ENCODE measurements at regions not wholly inside any gene's neighbourhood (a gene's known extent, or its start where the extent isn't known, plus 50 kb on each side); places are given as distances from the start of the nearest gene placed in this dataset.

DNA sequence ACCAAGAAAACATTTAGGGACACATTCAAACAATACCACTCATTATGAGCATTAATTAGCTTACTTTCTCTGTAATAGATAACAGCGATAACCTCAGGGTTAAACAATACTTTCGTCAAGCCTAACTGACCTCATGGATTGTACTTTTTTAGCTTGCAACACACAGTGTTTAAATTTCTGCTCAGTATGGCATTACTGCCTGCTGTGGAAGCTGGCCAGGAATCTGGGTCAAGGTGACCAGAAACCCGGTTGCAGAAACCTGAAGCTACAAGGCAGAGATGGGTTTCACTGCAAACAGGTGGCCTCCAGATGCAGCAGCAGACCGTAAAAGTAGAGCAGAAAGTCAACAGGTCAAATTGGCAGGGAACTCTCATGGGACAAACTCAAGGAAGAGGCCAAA lies 123.8 kb upstream of the FHL2 start:
- TF ChIP-seq, protein P1, sequence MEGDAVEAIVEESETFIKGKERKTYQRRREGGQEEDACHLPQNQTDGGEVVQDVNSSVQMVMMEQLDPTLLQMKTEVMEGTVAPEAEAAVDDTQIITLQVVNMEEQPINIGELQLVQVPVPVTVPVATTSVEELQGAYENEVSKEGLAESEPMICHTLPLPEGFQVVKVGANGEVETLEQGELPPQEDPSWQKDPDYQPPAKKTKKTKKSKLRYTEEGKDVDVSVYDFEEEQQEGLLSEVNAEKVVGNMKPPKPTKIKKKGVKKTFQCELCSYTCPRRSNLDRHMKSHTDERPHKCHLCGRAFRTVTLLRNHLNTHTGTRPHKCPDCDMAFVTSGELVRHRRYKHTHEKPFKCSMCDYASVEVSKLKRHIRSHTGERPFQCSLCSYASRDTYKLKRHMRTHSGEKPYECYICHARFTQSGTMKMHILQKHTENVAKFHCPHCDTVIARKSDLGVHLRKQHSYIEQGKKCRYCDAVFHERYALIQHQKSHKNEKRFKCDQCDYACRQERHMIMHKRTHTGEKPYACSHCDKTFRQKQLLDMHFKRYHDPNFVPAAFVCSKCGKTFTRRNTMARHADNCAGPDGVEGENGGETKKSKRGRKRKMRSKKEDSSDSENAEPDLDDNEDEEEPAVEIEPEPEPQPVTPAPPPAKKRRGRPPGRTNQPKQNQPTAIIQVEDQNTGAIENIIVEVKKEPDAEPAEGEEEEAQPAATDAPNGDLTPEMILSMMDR (conservative IDR thresholded peaks at IDR 0.05; ENCODE audit: low read length), result no peak
- no peak for TF ChIP-seq EZH2phosphoT487 (IDR thresholded peaks at IDR 0.05; ENCODE audit: borderline replicate concordance)
